NT2/D1 (cell line): ENCODE measurements at regions not wholly inside any gene's neighbourhood (a gene's known extent, or its start where the extent isn't known, plus 50 kb on each side); places are given as distances from the start of the nearest gene placed in this dataset.

Experiments
- DNase-seq: peaks from one replicate; pipeline ENCODE4 v3.0.0-alpha.2; 2011; ENCODE audit warnings: low read depth, low spot score
- H3K27me3 ChIP-seq: 2 replicates; pipeline ENCODE4 v1.6.0; 2011; ENCODE audit warnings: mild to moderate bottlenecking; ENCODE audit not compliant: insufficient read length, insufficient read depth
- H3K36me3 ChIP-seq: 2 replicates; pipeline ENCODE4 v1.6.1; 2011; ENCODE audit warnings: mild to moderate bottlenecking, low read length, mixed read lengths; ENCODE audit not compliant: insufficient read depth, insufficient read length
- H3K4me1 ChIP-seq: 2 replicates; pipeline ENCODE4 v1.5.1; 2011; ENCODE audit not compliant: insufficient read depth, insufficient read length
- H3K4me3 ChIP-seq: 2 replicates; pipeline ENCODE4 v1.5.1; 2011; ENCODE audit warnings: low read depth; ENCODE audit not compliant: insufficient read length
- H3K9ac ChIP-seq: 2 replicates; pipeline ENCODE4 v1.6.0; 2011; ENCODE audit warnings: low read depth; ENCODE audit not compliant: insufficient read length
- H3K9me3 ChIP-seq: 2 replicates; pipeline ENCODE4 v1.5.1; 2011; ENCODE audit warnings: mild to moderate bottlenecking, low read length; ENCODE audit not compliant: insufficient read depth
- SUZ12 ChIP-seq: IDR thresholded peaks from 2 replicates; pipeline ENCODE4 v1.6.1; 2011; ENCODE audit not compliant: insufficient read length, insufficient read depth; ENCODE audit errors: extremely low read depth
- YY1 ChIP-seq: IDR thresholded peaks from 2 replicates; pipeline ENCODE4 v1.6.1; 2011; ENCODE audit not compliant: insufficient read length, insufficient read depth
- ZNF274 ChIP-seq: IDR thresholded peaks from 2 replicates; pipeline ENCODE4 v1.6.1; 2011; ENCODE audit warnings: mild to moderate bottlenecking, low read depth, low read length

- TF ChIP-seq ZNF274 (no peak), YY1 (no peak), SUZ12 (no peak)
- H3K9ac ChIP-seq = no peak overlapping the region
- DNase-seq = no peak
- H3K9me3 ChIP-seq = no peaks in the 10 kb centered on the region
- no peak overlapping the region for H3K4me3 ChIP-seq
- no peaks in the 10 kb centered on the region for H3K4me1 ChIP-seq
- H3K36me3 ChIP-seq = no peaks in the 10 kb centered on the region
- no peaks in the 10 kb centered on the region for H3K27me3 ChIP-seq
Measured at GRCh38 chr9:16214677-16215352, 655.7 kb downstream of the BNC2 start.

DNA sequence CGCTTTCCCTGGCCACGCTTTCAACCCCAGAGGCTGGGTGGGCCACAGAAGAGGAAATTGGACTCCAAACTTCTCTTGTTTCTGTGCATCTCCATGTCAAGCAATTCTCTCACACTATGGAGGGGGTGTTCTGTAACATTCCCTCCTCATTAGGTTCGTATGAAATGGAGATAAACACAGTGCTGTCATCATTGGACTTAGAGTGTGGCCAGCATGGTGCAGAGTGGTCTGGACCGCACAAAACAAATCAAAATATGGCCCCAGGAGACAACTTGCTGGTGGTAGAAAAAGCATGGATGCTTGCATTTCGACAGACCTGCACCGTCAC lies 655.2 kb downstream of the BNC2 start:
- DNase-seq = no peak
- no peak for TF ChIP-seq ZNF274

DNA sequence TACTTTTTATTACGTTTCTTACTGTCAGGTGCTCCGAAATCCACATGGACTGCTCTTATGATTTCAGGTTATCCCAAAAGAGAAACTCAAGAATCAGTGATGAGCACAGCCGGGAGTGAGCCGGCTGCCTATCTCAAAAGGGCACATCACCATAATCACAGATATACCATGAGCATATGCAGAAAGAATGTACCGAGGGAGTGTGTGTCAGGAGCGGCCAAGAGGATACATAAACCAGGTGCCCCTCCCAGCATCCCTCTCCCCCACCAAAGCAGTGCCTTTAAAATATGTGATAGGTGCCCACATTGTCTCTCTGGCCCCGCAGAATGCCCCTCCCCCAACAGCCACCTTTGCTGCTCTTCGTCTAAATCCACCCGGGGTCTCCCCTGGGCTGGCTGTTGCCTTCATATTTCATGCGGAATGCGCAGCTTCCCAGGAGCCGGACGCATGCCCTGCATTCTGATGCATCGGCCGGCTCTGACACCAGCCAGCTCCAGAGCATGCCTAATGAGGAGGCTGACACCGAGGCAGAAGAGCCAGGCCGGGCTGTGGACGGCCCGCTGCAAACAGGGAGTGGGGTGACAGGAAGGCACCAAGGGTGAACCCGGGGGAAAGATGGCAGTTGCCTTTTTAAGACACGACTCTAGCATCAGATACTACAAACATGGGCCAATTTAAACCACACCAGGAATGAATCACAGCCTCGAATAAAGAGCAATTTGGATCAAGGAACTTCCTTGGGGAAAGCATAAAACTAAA lies 652.3 kb downstream of the BNC2 start:
- Histone ChIP-seq H3K4me3 (no peak overlapping the region), H3K4me1 (peaks cover 2% of the 10 kb centered on the region), H3K9me3 (no peaks in the 10 kb centered on the region), H3K9ac (no peak overlapping the region), H3K27me3 (no peaks in the 10 kb centered on the region), H3K36me3 (no peaks in the 10 kb centered on the region)
- DNase-seq = no peak
- TF ChIP-seq YY1 (no peak), SUZ12 (no peak), ZNF274 (no peak)

More for the DNA sequence above, 655.2 kb downstream of the BNC2 start:
- Histone ChIP-seq H3K4me1 (no peaks in the 10 kb centered on the region), H3K4me3 (no peak overlapping the region), H3K9ac (no peak overlapping the region), H3K27me3 (no peaks in the 10 kb centered on the region), H3K36me3 (no peaks in the 10 kb centered on the region), H3K9me3 (no peaks in the 10 kb centered on the region)

GRCh38 chr9:16221366-16221765 lies 649.1 kb downstream of the BNC2 start:
- Histone ChIP-seq H3K4me1 (peaks cover 5% of the 10 kb centered on the region), H3K4me3 (no peak overlapping the region), H3K9me3 (no peaks in the 10 kb centered on the region), H3K9ac (no peak overlapping the region), H3K36me3 (no peaks in the 10 kb centered on the region), H3K27me3 (no peaks in the 10 kb centered on the region)
- DNase-seq = no peak
- TF ChIP-seq SUZ12 = no peak
- TF ChIP-seq ZNF274 = no peak
- TF ChIP-seq YY1 = no peak

- Histone ChIP-seq H3K9me3 (no peaks in the 10 kb centered on the region), H3K27me3 (no peaks in the 10 kb centered on the region), H3K36me3 (no peaks in the 10 kb centered on the region), H3K9ac (no peak overlapping the region), H3K4me1 (peaks cover 5% of the 10 kb centered on the region), H3K4me3 (no peak overlapping the region)
- TF ChIP-seq YY1 (no peak), SUZ12 (no peak), ZNF274 (no peak)
- no peak for DNase-seq
Measured at GRCh38 chr9:16221822-16222547, 648.5 kb downstream of the BNC2 start.

DNA sequence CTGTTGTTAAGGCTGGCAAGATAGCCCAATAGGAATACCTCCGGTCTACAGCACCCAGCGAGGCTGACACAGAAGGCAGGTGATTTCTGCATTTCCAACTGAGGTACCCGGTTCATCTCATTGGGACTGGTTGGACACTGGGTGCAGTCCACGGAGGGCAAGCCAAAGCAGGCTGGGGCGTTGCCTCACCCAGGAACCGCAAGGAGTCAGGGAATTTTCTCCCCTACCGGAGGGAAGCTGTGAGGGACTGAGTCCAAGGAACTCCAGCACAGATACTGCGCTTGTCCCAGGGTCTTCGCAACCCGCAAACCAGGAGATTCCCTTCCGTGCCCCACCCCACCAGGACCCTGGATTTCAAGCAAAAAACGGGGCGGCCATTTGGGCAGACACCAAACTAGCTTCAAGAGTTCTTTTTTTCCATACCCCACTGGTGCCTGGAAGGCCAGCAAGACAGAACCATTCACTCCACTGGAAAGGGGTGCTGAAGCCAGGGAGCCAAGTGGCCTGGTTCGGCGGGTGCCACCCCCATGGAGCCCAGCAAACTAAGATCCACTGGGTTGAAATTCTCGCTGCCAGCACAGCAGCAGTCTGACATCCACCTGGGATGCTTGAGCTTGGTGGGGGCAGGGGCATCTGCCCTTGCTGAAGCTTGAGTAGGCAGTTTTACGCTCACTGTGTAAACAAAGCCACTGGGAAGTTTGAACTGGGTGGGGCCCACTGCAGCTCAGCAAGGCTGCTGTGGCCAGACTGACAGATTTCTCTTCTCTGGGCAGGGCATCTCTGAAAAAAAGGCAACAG lies 647.2 kb downstream of the BNC2 start:
- no peaks in the 10 kb centered on the region for H3K36me3 ChIP-seq
- H3K9me3 ChIP-seq = no peaks in the 10 kb centered on the region
- DNase-seq = no peak
- no peak overlapping the region for H3K9ac ChIP-seq
- H3K4me1 ChIP-seq = peaks cover 5% of the 10 kb centered on the region
- H3K27me3 ChIP-seq = no peaks in the 10 kb centered on the region
- TF ChIP-seq YY1 = no peak
- TF ChIP-seq ZNF274 = no peak
- TF ChIP-seq SUZ12 = no peak
- H3K4me3 ChIP-seq = no peak overlapping the region
